Limb (tissue), 2 donors: ENCODE measurements at regions not wholly inside any gene's neighbourhood (a gene's known extent, or its start where the extent isn't known, plus 50 kb on each side); places are given as distances from the start of the nearest gene placed in this dataset.

Source experiments
- DNase-seq, 2 donors: peaks; one replicate each; pipeline ENCODE4 v3.0.0-alpha.2; 2016; ENCODE audit errors: extremely low spot score in 2 of 2

DNA sequence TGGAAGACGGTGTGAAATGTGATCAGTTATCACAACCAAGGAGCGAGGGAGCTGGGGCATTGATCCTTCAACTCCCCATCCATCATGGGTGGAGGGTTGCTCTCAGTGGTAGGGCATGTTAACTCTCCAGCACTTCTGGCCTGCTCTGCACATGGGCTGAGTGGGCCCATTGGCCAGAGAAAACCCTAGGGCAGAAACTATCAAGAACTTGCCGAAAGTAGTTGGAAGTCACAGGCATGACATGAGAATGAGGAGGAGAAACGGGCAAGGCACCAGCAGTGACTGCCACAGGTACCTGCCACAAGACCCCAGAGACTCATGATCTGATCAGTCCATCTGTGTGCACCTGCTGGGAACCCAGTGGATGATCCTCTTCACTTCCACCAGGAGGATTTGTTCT, 50.9 kb upstream of the CXCL14 start:
- DNase-seq, result no peak

- DNase-seq, result no peak
These were observed 50.2 kb upstream of the CXCL14 start for GRCh38 chr5:135628771-135629563.
